NCI-H2029 (cell line): ENCODE measurements at regions not wholly inside any gene's neighbourhood (a gene's known extent, or its start where the extent isn't known, plus 50 kb on each side); places are given as distances from the start of the nearest gene placed in this dataset.

Source experiments
- DNase-seq: peaks from one replicate; lab custom pipeline; 2025; lab: John Stamatoyannopoulos, UW

DNA sequence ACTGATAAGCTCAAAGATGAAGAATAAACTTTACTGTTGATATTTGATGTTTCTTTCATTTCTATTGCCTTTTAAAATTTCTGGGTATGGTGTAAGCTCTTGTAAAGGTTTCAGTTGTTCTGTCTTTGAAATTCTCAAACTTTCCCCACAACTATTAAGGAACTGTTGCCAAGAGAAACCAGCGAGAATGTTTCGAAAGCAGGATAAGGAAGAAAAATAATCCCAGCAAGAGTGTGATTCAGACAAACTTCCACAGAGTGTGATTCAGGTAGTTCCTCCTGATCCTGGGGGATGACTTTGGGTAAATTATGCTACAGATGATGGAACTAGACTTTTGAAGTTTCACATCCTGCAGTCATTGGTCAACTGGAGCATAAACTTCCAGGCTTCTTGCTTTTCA is 632.0 kb downstream of the NSUN3 start:
- DNase-seq = no peak

DNA sequence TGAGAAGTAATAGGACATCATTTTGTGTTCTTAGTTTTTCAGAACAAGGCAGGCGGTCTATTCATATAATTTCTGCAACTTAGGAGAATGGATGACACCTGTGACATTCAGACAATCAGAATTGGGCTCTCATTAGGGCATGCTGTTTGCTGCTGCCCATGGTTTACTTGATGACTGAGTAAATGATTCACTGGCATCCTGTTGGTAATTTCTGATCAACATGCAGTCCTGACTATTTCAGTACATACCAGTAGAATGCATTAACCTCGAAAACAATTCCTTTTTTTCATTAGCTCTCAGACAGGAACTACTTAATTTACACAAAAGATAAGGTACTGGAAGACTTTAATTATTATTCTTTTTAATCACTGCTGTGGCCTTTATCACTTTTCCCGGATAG is 641.6 kb downstream of the NSUN3 start:
- no peak for DNase-seq

DNA sequence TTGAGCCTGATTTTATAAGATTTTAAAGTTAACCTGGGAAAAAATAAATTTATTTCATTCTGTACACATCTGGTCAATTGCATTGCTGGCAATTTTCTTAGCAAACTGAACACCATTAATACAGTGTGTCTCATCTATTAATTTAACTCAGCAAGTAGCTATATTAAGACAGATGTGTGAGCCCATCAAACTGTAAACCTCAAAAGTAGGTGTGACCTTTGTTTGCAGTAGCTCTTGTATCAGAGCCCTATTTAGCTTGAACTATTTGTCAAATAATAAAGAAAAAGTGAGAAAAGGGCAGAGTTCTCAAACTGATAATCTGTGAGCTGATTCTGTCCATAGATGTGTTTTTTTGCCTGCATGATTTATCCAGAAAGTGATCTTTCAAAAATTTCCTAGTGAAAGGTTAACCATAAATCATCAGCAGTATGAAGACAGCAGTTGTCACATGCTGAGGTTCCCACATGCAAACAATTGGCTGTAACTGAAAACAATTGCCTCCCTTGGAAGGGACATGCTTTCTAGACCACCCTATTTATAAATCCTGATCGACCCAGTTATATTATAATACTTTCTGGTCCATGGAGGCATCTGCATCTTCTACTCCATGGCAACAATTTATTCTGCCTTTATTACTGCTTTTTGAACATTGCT is 646.5 kb downstream of the NSUN3 start:
- no peak for DNase-seq

DNA sequence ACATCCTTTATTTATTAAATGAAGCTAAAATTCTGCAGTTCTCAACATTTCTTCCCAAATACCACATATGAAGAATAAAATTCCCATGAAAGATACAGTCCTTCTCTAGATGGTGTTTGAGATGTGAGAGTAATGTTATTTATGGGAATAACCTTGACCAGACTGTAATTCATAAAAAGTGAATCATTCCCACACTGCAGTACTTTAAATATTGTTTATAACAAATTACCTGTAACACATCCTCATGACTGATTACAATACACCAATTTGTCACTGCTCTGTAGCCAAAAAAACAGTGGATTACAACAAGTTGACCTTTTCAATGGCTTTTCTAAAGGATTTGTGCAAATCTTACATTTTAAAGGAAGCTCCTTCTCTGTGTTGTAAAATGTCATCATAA is 651.3 kb downstream of the NSUN3 start:
- no peak for DNase-seq

DNA sequence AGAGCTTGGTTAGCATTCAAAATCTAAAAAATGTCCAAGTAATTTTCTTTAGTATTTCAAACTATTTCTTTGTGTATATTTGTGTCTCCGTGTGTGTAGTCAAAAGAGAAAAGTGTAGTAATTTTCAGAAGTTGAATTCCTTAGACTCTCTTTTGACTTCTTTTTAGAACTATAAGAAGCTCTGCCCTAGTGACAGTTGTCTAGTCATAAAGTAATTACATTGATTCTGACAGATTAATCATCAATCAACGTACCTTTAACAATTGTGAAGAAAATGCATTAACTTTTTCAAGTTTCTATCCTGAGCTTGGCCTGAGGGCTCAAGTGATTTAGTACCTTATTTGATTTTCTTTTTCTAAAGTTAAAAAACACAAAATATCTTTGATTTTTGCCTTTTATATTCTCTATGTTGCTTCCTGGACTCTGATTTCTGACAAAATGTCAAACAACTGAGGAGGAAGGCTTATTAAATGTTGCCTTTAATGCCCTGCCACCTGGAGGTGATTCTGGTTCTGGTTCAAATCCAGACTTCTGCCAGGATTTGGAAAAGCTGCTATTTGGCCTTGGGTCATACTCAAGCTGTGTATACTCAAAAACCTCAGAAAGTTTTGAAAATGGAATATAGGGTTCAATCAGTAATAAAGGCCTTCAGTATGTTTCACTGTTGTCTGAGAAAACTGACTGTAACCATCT is 653.6 kb downstream of the NSUN3 start:
- DNase-seq = no peak

DNA sequence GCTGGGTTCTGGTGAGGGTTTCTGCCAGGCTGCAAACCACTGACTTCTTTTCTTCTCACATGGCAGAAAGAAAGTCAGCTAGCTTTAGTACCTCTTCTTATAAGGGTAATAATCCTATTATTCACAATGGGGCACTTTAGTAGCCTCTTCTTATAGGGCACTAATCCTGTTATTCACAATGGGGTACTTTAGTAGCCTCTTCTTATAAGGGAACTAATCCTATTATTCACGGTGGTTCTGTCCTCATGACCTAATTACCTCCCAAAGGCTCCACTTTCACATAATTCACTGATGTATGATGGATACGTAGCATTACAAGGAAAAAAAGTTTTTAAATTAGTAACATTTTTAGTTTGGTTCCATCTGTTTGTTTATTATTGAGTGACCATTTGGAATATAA is 671.3 kb downstream of the NSUN3 start:
- no peak for DNase-seq

DNA sequence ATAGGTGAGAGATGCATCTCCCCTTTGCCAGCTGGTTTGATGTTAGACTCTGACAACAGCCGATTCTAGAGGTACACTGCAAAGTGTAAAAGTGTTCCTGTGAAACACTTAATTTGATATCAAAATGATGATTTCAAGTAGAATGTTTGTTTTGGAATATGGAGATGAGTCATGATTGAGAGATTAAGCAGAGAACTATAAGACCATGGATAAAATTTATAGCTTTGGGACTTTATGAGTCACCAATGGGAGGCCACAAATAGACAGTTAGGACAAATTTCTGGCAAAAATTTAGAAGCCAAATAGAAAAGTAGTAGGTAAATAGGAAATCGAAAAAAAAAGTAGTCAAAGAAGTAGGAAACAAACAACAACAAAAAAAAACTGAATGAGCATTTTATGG is 672.5 kb downstream of the NSUN3 start:
- DNase-seq = no peak

DNA sequence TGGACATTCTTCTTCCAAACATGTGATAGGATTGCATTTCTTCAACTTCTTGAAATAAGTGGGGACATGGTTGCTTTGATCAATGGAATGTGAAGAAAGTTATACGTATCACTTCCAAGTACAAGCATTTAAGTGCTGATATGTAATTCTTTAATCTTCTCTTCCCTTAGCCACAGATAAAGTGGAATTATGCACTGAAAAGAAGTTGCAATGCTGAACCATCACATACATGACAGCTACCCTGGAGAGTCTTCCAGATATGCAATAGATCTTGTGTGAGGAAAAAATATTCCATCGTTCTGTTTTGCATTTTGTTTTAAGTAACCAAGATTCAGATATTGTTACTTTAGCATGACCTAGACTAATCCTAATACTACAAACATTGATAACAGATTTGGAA is 674.3 kb downstream of the NSUN3 start:
- DNase-seq = no peak

GRCh38 chr3:94739420-94739819 is 676.6 kb downstream of the NSUN3 start:
- no peak for DNase-seq

DNA sequence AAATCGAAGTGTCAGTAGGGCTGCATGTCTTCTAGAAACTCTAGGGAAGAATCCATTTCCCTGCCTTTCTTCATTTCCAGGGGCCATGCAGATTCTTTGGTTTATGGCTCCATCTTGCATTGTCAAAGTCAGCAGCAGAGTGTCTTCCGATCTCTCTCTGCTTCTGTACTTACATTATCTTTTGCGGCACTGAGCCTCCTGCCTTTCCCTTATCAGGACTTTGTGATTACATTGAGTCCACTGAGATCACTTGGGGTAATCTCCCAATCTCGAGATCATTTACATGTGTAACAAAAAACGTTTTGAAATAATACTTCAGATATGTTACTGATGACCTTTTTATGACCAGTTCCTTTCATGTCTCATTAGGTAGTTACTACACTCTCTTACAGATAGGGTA is 695.9 kb downstream of the NSUN3 start:
- DNase-seq = no peak

GRCh38 chr3:94772402-94772801 is 709.5 kb downstream of the NSUN3 start:
- DNase-seq = no peak

DNA sequence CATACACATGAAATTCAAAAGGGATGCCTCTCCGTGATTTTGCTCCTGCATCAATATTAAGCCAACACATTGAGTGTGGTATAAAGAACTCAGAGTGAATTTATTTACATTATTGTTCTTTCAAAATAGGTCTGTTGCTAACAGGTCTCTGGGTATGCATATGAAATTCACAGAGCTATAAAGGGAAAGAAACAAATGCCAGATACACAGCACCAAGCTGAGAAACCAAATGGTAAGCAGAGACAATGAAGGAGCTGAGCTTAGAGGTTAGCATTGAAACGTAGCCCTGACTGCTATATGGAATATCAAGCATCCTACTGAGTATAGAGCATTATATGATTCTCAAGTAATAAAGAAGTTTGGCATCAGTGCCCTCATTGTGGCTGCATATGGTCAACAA is 712.9 kb downstream of the NSUN3 start:
- DNase-seq = no peak

DNA sequence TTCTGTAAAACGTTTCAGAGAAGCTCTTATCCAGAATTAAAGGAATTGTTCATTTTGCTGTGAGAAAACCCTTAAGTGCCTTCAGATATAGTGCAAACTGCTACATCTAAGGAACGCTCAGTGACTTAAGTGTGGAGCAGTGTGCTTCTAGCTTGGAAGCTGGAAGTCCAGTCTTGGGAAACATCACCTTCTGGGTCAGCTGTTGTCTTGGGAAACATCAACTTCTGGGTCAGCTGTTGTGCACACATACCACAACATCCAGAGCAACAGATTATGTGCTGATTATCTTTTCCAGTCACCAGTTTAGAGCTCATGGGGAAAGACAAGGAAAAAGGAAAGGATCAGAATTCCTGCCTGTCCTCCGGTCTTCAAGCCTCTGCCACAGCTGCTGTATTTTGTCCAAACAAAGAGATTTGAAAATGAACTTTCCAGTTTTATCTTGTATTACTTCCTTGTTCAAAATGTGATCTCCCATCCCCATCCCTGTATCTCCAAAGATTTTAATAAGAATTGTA is 713.6 kb downstream of the NSUN3 start:
- DNase-seq = no peak

DNA sequence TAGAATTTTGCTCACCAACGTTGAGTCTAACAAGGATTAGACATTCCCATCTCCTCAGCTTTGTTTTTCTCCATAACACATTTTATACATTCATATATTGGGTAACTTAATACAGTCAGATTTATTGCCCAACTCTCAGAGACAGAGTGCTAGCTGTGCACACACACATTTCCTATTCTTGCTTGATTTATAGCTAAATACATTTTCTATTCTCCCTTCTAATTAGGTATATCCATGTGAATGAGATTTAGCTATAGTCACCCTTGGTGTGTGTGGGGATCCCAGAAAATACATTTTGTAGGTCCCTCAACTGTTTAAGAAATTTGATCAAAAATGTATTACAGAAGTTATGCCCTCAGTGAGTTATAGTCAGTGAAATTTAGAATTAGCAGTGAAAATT is 715.4 kb downstream of the NSUN3 start:
- DNase-seq = no peak

GRCh38 chr3:94778814-94779494 is 716.1 kb downstream of the NSUN3 start:
- DNase-seq = no peak

DNA sequence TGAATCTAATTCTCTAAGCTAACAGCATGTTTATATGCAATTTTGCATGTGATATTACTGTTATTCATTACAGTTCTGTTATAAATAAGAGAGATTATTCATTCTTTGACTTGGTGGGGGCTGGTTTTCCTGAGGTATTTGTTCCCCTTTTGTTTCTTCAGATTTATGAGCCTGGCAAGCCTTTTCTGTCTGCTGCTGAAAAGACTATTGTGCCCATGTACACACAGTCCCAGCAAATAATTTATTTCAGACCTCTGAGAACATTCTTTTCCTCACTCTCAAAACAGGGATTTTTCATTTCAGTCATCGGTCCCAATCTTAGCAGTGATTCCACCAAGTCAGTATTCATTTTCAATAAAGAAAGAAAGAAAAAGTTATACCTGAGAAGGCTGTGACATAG is 716.8 kb downstream of the NSUN3 start:
- DNase-seq = no peak

DNA sequence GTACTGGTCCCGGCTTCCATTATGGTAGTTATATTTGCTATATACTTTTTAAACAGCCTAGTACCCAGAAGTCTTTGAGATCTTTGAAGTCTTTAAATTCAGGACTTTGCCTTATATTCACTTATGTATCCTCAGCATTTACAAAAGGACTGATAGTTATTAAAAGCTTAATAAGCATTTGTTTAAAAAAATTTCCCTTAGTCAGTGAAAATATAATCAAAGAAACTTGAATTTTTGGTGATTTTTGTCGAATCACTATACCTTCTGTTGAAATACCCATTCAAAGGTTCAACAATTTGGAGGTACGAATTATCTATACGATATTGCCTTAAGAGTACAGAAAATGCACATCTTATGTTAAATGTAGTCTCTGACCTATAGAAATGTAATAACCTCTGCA is 721.4 kb downstream of the NSUN3 start:
- DNase-seq = no peak

- no peak for DNase-seq
Measured at GRCh38 chr3:94787066-94787465, 724.2 kb downstream of the NSUN3 start.

GRCh38 chr3:94787734-94788270 is 724.9 kb downstream of the NSUN3 start:
- no peak for DNase-seq

DNA sequence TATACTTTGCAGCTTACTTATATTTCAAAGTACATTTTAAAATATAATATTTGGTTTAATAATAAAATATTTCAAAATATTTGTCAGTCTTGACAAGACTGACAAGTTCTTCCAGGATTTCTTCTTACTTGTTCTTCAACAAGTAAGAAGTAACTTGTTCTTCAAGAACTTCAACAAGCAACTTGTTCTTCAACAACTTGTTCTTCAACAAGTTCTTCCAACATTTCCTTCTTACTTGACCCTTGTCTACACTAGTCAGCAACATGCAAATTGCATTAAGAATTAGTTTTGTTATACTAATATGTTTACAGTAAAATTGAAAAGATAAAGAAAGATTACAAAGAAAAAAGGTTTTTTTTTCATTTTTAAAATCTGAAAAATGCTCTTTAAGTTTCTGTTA is 731.7 kb downstream of the NSUN3 start:
- DNase-seq = no peak

- no peak for DNase-seq
Measured at GRCh38 chr3:94799420-94800060, 736.7 kb downstream of the NSUN3 start.

DNA sequence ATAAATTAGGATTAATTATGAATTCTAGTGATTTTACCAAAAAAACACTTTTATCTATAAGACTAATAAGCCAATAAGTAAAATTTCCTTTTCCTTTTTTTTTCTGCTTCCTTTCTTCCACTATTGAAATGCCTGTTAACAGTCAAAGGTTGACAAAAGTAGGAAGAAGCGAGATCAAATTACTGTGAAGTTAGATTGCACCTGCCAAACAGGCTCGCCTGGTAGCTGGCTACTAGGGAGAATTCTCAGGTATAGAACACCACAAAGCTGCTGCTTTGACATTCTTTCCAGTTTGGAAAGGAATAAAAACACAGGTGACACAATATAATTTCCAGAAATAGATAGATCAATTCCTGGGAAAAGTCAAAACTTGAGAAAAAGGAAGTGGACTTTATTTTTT is 749.0 kb downstream of the NSUN3 start:
- no peak for DNase-seq

DNA sequence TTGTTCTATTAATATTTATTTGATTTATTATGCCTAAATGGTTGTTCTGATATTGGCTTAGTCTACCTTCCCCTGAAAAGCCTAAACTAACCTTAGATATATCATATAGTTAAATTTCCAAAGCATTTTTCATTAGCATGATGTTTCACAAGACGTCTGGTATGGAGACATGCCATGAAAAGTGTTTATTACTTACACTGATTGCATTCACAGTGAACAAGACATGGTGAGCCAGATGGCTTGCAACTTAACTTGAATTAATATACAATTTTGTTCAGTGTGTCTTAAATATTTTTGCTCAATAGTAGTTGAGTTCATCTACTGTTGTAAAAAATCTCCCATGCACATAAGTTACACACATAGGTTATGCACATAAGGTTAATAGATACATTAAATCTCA is 758.4 kb downstream of the NSUN3 start:
- DNase-seq = no peak
